HPDE6-E6E7 (cell line): ENCODE measurements at regions not wholly inside any gene's neighbourhood (a gene's known extent, or its start where the extent isn't known, plus 50 kb on each side); places are given as distances from the start of the nearest gene placed in this dataset.
A peak's percentile ranks its signal among the peaks of the same experiment; 100 is the strongest.

Experiments
- DNase-seq: peaks from one replicate; pipeline ENCODE4 v3.0.0; 2011; ENCODE audit warnings: missing footprints; ENCODE audit errors: extremely low spot score

DNA sequence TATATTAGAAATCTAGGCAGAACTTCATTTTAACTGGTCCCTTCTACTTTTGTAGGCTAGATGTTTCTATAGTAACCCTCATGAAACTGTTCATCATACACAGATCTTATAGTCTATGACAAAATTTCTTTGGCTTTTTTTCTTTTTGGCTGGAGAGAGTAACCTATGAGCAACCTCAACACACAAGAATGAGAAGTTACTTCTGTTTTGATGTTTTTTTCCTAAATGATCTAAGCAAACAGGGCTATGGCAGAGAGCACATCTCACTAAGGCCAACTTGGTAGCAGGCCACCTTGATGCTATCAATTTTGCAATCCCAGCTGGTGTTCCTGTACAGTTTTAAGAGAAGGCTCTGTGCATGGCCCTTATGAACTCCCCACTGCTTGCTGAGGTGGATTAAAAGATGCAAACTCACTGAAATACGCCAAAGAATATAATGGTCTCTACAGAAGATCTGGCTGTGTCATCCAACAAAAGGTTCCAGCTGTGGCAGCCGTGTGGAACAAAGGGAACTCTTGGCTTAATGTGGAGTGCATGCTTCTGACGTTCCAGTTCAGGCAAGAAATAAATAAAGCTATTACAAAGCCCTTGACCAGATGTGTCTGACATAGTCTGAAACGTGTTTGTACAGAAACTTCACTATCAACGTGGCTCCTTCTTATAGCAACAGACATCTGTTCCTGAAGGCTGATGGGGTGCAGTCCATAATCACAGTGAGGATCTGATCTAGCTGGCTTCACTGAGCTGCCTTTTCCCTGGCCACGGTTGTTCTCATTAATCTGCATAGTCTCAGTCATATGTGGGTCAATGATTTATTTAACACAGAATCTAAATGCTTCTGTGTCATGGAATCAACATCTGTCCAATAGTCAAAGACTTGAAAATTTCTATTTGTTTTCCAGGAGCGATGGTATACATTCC is 481.1 kb downstream of the BMP2 start:
- DNase-seq = no peak

DNA sequence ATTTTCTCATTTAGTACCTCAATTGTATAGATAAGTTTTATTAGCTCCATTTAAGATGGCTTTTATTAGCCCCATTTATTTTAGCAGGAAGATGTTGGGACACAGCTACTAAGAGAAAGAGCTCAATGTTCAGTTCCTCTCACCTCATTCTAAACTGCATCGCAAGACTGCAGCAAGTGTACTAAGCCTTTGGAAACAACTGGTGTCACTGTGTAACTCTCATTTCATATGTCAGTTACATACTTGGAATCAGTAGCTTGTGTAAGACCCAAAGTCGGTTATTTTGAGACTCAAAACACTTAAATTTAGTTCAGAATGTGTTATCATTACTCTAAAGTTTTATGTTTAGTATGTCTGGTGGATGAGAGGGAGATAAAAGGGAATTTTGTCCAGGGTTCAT is 482.9 kb downstream of the BMP2 start:
- DNase-seq = no peak

DNA sequence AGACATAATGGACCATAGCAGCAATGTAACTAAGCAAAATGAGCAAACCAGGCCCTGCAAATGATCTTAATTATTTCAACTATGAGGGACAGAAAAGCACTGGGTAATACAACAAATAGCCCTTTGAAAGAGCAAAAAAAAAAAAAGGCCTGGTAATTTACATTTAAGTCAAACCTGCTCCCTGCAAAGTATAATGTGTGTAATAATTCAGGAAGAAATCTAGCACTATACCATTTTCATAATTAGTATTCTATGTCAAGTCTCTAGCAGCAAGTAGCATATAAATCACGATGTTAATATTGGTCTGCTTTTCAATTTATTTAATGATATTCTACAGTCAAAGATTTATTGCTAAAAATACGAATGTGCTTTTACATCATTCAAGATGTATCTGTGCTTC is 489.6 kb downstream of the BMP2 start:
- no peak for DNase-seq

DNA sequence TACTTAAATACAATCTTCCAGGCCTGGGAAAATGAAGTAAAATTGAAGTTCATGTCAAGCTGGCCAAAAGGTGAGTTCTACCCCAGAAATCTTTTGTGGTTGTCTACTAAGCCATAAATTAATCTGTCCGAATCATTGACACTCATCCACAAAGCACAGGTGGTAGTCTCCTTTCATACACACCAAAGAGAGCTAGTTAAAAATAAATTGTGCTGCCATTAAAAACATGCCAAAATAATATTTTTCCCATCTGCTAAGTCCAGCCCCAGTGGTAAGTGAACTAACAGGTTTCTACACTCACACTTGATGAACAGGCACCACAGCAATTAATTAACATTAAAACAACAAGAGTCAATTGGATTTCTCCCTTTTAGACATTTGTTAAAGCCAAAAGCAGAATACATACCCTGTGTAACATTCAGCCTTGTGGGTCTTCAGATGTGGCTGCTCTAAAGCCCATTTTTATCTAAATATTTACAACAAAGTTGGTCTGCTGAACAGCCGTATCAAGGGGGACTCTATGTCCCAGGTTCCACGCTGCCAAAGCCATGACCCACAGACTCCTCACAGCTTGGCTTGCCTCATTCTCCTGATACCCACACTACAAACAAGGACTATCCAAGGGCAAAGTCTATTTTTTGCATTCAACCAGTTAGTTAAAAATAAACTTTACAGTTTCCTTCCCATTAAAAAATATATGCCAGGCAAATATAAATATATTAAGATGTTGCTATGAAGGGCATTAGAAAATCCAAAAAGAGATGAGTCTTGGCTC is 490.4 kb downstream of the BMP2 start:
- no peak for DNase-seq

DNA sequence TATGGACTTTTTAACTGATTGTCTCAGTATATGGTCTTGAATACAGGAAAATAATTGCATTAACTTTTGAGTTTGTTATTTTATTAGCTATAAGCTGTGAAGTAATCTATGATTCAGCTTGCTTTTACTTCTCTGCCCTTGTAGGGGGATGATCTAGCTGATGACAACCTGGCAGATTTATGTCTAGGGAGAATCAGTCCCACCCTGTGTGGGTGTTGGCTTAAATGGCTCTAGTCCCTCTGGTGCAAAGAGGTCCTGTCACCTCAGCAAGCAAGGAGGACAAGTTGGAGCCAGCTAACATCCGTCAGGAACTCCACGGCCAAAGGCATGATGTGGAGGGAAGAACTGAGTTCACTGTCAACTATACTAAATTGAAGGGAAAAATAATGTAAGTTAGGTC is 495.3 kb downstream of the BMP2 start:
- no peak for DNase-seq

DNA sequence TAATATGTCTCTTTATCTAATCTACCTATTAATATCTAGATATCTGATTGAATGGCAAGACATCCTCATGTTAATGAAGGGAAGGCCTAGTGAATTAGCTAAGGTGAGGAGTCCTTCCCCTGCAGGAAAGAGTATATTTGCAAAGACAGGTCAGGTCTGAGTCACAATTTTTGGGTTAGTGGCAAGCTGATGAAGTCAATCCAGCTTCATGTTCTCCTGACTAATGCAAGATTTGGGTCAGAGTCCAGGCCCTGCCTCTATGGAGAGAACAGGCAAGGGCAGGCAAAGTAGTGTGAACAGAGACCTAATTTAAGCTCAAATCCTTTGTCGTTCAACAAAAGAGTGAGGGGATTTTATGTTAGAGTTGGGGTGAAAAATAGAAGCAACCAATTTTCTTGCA is 496.7 kb downstream of the BMP2 start:
- no peak for DNase-seq

DNA sequence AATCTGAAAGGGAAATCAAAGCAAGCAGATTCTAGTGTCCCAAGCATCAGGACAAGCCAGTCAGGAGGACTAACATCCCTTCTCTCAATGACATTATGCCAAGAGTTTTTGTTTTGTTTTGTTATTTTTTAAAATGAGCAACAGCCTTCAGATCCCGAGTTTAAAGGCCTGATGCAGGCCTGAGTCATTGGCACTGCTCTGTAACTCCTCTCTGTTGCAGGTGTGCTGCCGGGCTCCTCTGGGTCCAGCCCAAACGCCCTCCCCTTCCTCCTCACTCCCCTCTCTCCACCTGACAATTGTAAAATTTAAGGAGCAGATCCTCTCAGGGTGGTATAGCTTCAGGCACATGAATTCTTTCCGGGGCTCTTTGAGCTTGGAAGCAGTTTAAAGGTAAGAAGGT is 502.0 kb downstream of the BMP2 start:
- DNase-seq = no peak

DNA sequence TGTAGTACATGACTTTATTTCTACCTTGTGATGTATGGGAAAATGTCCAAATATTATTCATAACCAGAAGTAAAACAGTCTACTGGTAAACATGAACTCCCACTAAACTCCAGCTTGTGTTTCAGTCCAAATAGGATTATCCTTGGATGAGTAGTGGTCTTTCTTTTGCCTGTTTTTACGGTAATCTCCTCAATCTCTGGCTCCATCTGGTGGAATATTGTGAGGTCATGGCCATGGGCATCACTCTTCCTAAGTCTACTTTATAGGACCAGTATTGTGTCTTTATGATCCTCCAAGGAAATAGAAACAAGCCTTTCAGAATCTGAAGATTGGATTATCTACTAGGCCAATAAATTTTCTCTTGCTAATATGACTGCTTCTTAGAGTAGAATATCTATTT is 505.0 kb downstream of the BMP2 start:
- DNase-seq = no peak

DNA sequence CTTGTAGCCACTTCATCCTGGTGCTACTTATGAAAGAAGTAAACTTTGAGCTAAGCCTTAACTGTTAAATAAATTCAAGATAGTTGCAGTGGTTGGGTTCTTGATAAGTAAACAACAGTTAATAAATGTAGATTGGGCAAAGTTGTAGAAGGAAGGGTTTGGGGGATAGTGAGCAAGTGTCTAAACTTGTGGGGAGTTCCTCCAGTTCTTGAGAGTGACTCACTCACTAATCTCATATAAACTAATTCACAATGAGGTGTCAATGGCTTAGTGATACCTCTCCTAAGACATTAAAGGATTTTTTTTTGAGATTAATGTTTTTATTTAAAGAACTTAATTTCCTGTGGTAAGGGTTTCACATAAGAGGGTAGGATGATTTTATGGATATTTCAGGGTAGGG is 507.4 kb downstream of the BMP2 start:
- DNase-seq = no peak

DNA sequence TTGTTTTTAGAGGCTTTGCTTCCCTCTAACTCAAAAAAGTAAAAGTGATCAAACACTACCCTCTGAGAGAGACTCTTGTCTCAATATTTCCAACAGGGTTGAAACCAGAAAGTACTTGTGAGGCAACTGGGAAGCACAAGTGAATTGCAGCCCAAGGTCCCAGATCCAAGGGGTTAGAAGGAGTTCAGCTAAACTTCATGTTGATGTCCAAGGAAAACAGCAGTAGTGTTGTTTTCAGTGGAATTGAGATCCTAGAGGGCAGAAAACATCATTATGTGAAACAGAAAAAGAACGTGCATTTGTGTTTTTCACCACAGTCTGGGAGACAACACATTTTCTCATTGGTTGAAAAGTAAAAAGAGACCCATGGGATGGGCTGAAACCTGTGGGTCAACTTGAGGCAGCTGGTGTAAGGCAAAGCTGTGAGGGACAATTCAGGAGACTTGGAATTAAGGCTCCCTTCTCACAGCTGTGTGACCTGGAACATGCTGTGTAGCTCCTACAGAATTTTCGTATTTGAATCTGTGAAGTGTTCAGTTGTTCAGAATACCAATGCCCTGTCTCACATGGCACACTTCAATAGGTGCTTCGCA is 508.3 kb downstream of the BMP2 start:
- DNase-seq = no peak

DNA sequence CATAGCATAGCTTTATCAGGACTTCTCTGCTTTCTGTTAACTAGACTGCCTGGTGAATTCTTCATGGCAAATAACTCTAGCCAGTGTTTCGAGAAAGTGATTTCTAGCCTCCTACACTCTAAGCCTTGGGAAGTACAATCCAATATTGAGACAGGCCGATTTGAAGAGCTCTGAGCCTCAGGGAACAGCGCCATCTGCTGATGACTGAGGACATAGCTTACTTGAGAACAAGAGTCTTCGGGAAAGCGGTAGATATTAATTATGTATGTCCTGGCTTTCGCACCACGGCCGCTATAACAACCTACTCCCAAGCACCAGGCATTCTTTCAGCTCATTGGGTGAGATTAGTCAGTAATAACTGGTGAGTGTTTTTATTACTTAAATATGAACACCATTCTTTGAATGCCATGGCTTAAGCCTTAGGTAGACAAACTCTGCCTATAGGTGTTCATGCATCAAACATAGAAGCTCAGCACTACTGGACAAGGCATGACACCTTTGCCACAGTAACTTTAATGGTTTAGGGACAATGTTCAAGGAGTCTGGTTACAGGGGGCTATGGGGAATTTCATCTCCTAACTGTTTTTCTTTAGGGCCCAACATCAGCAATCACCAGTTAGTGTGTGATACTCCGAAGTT is 518.6 kb downstream of the BMP2 start:
- DNase-seq = peak; percentile 71

DNA sequence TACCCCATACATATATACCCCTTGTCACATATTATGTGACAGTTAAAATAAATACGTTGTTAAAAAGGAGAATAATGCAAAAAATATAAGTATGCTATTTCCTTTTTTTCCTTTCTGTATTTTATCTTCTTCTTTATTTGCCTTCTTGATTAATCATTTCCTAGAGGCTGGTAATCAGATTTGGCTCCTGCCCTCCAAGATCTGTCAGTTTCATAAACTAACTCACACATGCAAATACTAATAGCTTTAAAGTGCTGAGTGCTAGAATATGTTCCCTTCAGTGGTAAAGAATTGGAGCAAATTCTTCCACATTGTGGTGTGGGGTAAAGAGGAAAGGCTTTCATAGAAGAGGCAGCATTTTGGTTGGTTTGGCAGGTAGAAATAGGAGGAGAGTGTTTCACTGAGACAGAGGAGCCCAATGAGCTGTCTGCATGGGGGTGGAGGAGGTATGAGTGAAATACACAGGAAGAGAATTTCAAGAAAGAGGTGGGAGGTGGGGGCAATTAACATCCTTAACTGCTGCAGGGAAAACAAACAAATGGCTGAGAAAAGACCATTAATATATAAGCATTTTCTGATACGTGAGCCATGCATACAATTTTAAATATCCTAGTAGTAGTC is 523.9 kb downstream of the BMP2 start:
- no peak for DNase-seq

DNA sequence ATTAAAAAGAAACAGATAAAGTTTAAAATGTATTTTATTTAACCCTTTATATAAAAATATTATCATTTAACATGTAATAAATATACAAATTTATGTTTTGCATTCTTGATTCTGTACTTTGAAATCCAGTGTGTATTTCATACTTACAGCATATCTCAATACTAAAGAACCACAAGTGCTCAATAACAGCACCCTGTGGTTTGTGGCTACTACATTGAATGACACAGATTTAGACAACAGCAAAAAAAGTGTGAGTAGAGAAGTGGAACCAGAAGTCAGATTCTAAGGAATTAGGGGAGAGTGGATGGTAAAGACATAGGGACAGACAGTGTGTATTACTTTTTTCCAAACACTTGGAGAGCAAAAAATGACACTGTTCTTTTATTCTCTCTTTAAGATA is 524.5 kb downstream of the BMP2 start:
- DNase-seq = no peak

DNA sequence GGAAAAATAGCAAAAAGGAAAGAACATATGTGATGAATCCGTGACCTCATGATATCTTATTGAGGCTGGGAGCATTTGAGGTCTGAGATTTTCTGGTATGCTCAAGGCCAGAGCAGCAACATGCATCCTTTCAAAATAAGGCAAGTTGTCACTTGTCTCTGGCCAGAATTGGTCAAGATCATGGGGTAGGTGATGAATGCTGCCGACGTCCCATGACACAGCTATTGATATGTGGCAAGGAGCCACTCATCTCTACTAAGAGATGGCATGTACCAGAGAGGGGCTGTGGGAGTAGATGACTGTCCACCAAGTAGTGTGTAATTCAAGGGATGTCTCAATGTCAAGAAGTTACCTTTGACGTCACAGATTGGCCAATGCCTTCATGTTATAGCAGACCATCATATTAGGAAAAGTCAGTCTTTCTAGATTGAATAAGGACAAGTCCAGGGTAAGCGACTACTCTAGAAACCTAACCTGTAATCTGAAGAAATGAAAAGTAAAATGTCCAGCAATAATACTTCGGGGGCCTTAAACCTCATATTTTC is 527.4 kb downstream of the BMP2 start:
- no peak for DNase-seq

DNA sequence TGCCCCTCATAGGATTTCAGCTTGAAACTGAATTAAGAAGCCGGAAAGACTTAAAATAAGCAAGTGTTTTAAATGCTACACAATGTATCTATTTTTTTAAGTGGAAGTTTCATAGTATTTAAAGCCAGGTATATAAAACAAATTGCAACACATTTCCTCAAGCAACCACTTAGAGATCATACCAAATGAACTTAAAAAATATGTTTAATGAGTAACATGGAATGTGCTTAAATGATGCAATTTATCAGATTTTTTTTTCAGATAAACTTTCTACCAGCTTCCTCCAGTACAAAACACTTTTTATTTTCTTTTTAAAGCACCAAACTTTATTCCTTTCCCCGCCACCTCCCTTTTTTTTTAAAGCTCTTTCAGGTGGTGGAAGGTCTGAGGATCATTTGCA is 534.3 kb downstream of the BMP2 start:
- DNase-seq = no peak

DNA sequence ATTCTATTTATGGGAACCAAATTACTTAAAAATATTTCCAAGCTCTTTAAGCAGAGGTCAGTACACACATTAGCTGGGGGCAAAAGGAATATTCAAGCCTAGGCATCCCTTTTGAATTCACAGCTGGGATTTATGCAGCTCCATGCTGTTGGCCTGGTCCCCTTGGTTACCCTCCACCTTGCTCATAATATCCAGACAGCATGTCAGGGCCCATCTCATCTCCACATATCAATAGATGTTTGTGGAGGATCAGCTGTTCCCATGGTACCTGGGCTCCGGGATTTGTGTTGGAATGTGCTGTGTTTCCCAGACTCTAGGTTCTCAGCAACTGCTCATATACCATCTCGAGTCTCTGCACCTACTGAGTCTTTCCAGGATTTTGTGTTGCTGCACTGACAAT is 534.8 kb downstream of the BMP2 start:
- no peak for DNase-seq

DNA sequence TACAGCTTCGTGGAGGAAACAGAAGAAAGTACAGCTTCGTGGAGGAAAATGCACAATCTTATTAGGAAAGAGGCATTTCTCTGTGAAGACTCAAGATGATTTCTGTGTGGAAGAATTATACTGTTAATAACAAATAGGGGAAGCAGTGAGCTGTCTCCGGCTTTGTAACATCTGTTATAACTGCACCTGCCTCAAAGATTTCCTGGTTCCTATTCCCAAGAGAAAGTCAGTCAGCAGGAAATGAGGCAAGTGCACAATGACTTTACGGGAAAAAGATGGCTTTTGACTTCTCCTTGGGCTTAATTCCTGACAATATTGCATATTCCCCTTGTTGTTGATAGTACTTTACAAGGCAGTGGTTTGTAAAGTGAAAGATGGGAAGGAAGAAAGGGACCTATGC is 538.5 kb downstream of the BMP2 start:
- DNase-seq = no peak

DNA sequence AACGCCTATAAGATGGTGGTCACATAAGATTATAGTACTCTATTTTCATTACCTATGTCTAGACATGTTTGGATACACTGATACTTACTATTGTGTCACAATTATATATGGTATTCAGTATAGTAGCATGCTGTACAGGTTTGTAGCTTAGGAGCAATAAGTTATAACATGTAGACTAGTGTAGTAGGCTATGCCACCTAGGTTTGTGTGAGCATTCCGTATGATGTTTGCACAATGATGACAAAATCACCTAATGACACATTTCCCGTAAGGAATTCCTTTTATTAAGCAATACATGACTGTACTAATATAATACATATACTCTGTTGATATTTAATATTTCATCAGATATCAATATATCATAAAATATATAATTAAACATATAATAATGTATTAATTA is 540.7 kb downstream of the BMP2 start:
- no peak for DNase-seq

DNA sequence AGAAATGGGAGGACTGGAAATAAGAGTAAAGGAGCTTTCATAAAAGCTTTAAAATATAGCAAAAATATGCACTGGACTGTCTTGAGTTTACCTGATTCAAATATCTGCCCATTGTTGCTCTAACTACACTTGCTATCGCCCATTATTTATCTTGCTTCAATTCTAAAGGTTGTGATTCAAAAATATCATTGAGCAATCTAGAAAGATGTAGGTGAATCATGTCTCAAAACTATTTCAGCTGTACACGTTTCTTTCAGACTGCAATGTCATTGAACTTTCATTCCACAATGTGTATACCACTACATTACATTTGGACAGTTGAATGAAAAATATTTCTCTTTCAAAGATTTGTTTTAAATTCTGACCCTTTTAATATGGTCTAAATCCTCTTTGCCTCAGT is 545.6 kb downstream of the BMP2 start:
- no peak for DNase-seq

DNA sequence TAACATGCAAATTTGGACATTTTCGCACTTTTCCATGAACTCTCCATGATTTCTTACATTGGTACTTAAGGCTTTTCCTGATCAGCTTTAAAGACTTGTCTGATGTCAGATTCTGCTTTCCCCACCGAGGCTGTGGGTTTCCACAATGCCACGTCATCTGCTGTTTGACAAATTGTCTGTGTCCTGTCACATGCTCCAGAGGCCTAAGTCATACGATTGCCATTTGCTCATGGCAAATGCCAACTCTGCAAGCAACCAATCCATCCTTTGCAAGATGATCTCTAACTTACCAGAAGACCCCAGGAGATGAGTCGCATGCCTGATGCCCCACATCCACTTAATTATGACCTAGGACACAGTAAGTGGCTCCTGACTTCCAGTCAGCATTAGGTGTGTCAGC is 556.5 kb downstream of the BMP2 start:
- no peak for DNase-seq

DNA sequence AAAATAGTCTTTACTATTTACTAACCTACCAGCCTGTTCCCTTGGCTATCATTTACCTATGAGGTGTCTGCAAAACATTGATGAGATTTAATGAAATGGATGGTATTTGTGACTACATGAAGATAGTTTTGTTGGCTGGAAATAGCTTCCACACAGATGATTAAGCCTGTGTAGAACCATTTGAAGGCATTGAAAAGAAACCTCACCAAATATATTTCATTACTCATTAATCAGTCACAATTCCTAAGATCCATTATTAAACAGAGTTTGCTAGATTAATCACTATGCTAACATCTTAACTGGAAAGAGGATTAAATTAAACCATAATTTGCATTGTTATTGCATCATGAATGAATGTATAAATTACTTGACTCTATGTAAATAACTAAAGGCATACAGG is 560.3 kb downstream of the BMP2 start:
- DNase-seq = no peak

DNA sequence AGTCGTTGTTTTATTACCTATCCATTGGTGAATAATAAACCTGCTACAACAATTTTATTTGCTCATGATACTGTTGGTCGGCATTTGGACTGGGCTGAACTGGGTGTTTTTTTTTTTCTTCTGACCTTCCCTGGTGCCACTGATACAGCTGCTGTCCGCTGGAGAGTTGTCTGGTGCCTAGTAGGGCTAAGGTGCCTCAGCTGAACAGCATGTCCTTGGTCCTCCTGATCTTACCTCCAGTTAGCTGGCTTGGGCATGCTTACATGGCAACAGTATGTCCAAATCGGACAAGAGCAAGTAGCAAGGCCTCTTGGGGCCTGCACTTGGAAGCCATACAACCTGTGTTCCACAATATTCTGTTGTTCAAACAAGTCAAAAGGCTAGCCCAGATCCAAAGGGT is 563.4 kb downstream of the BMP2 start:
- DNase-seq = no peak
